ENCODE measurements at regions not wholly inside any gene's neighbourhood (a gene's known extent, or its start where the extent isn't known, plus 50 kb on each side); places are given as distances from the start of the nearest gene placed in this dataset.

- no peak for DNase-seq (ENCODE audit: low read depth)
Measured at GRCh38 chr1:29870621-29871020, 634.3 kb downstream of the PTPRU start.

- DNase-seq (ENCODE audit: low read depth) = no peak
Measured at GRCh38 chr1:29869802-29870201, 633.5 kb downstream of the PTPRU start.

GRCh38 chr1:29868944-29869343 is 632.6 kb downstream of the PTPRU start:
- DNase-seq (ENCODE audit: low read depth) = no peak

GRCh38 chr1:29868096-29868495 is 631.8 kb downstream of the PTPRU start:
- DNase-seq (ENCODE audit: low read depth) = no peak

GRCh38 chr1:29865051-29865450 is 628.7 kb downstream of the PTPRU start:
- DNase-seq (ENCODE audit: low read depth) = no peak

GRCh38 chr1:29864431-29865022 is 628.2 kb downstream of the PTPRU start:
- DNase-seq (ENCODE audit: low read depth) = no peak

GRCh38 chr1:29861922-29862321 is 625.6 kb downstream of the PTPRU start:
- DNase-seq (ENCODE audit: low read depth) = no peak

- DNase-seq (ENCODE audit: low read depth) = no peak
Measured at GRCh38 chr1:29861446-29861845, 625.1 kb downstream of the PTPRU start.

GRCh38 chr1:29860681-29861080 is 624.4 kb downstream of the PTPRU start:
- DNase-seq (ENCODE audit: low read depth) = no peak

GRCh38 chr1:29860056-29860455 is 623.7 kb downstream of the PTPRU start:
- DNase-seq (ENCODE audit: low read depth) = no peak

GRCh38 chr1:29859126-29859525 is 622.8 kb downstream of the PTPRU start:
- DNase-seq (ENCODE audit: low read depth) = no peak

GRCh38 chr1:29858646-29859045 is 622.3 kb downstream of the PTPRU start:
- DNase-seq (ENCODE audit: low read depth) = no peak

- DNase-seq (ENCODE audit: low read depth) = no peak
Measured at GRCh38 chr1:29856340-29857114, 620.2 kb downstream of the PTPRU start.

GRCh38 chr1:29855561-29856160 is 619.3 kb downstream of the PTPRU start:
- no peak for DNase-seq (ENCODE audit: low read depth)

- no peak for DNase-seq (ENCODE audit: low read depth)
Measured at GRCh38 chr1:29854700-29855276, 618.5 kb downstream of the PTPRU start.

GRCh38 chr1:29853716-29854330 is 617.5 kb downstream of the PTPRU start:
- DNase-seq (ENCODE audit: low read depth) = no peak

- no peak for DNase-seq (ENCODE audit: low read depth)
Measured at GRCh38 chr1:29852248-29852647, 615.9 kb downstream of the PTPRU start.

- no peak for DNase-seq (ENCODE audit: low read depth)
Measured at GRCh38 chr1:29851691-29852090, 615.4 kb downstream of the PTPRU start.

GRCh38 chr1:29849991-29850757 is 613.9 kb downstream of the PTPRU start:
- DNase-seq (ENCODE audit: low read depth) = no peak

- no peak for DNase-seq (ENCODE audit: low read depth)
Measured at GRCh38 chr1:29849038-29849750, 612.9 kb downstream of the PTPRU start.

GRCh38 chr1:29845910-29846309 is 609.6 kb downstream of the PTPRU start:
- DNase-seq (ENCODE audit: low read depth) = no peak
